ENCODE measurements at regions not wholly inside any gene's neighbourhood (a gene's known extent, or its start where the extent isn't known, plus 50 kb on each side); places are given as distances from the start of the nearest gene placed in this dataset.

- no peaks in the 10 kb centered on the region for H3K36me3 ChIP-seq (replicated peaks in 1 of 2; ENCODE audit: control insufficient read depth in 1 of 2, insufficient read depth in 2 of 2, low read length in 2 of 2)
- H3K27me3 ChIP-seq (ENCODE audit: control insufficient read depth in 1 of 2, insufficient read depth in 2 of 2, low read length in 2 of 2), result no peaks in the 10 kb centered on the region
- no peak for FAIRE-seq
- H3K27ac ChIP-seq (ENCODE audit: extremely low read length, insufficient read depth, low read length), result no peak overlapping the region
- ChIA-PET CTCF (ENCODE audit: low intra/inter-chr PET ratio, low total read pairs) (no interaction called here), POLR2A (no interaction called here)
- no peaks in the 10 kb centered on the region for H3K4me1 ChIP-seq (ENCODE audit: insufficient read depth, low read length)
- intact Hi-C loops (cut with micrococcal nuclease; ENCODE audit: unreplicated experiment) (no loop called here), in situ Hi-C loops (cut with HindIII; ENCODE audit: extremely low pct_ligation_motif_present, low pct_unique_long_range_greater_than_20kb) (loop anchor here (10.0 to 25.0 kb wide), 2 partner anchors 258 to 696 kb away; no protein-coding TSS in a partner anchor)
- ATAC-seq, result no peak
- no peaks in the 10 kb centered on the region for H4K20me1 ChIP-seq (ENCODE audit: insufficient read depth, low read length)
- H3K9ac ChIP-seq (ENCODE audit: insufficient read depth, low read depth, low read length), result no peak overlapping the region
- H3K9me3 ChIP-seq (ENCODE audit: low read length), result no peaks in the 10 kb centered on the region
- no peak overlapping the region for H3K4me2 ChIP-seq (ENCODE audit: low read depth, low read length)
- BruUV-seq (replicated peaks), result no TSS peak
- under 1% methylated on average over 5 of the region's 5 CpGs for WGBS (ENCODE audit: low lambda C conversion rate)
- no peak overlapping the region for H2AFZ ChIP-seq (ENCODE audit: low read length)
- DNase-seq (ENCODE audit: low spot score), result no peak
- H3K79me2 ChIP-seq (ENCODE audit: insufficient read depth, low read length), result no peaks in the 10 kb centered on the region
- H3K4me3 ChIP-seq (replicated peaks in 1 of 3; ENCODE audit: insufficient read depth in 1 of 3, low read depth in 2 of 3, low read length in 3 of 3), result no peak overlapping the region
- TF ChIP-seq HNRNPK (IDR thresholded peaks at IDR 0.05; ENCODE audit: low read depth, low read length, poor library complexity, severe bottlenecking) (no peak), HMG20B (CRISPR knock-in tag; conservative IDR thresholded peaks at IDR 0.05) (no peak), NFATC3 (CRISPR knock-in tag; IDR thresholded peaks at IDR 0.05) (no peak), PATZ1 (CRISPR knock-in tag; IDR thresholded peaks at IDR 0.05) (no peak), ZNF646 (CRISPR knock-in tag; IDR thresholded peaks at IDR 0.05) (no peak), PCBP1 (IDR thresholded peaks at IDR 0.05; ENCODE audit: borderline replicate concordance, low read depth, low read length) (no peak), RBM22 (optimal IDR thresholded peaks at IDR 0.05; ENCODE audit: low read length) (no peak), ZNF609 (CRISPR knock-in tag; IDR thresholded peaks at IDR 0.05; ENCODE audit: borderline replicate concordance) (no peak), FOXO4 (CRISPR knock-in tag; conservative IDR thresholded peaks at IDR 0.05) (no peak), TMF1 (CRISPR knock-in tag; IDR thresholded peaks at IDR 0.05; ENCODE audit: low read depth) (no peak)
Observed at GRCh38 chr9:7520396-7520795, 279.2 kb downstream of the DMAC1 start.

All from HepG2 (cell line).